Endodermal cell (in vitro differentiated cells): ENCODE measurements at regions not wholly inside any gene's neighbourhood (a gene's known extent, or its start where the extent isn't known, plus 50 kb on each side); places are given as distances from the start of the nearest gene placed in this dataset.

Source experiments
- DNase-seq: peaks from one replicate; pipeline ENCODE4 v3.0.0-alpha.2; 2017
- H3K27ac ChIP-seq: 2 replicates; pipeline ENCODE4 v1.5.1; 2013; ENCODE audit warnings: mild to moderate bottlenecking, low read depth, low read length, moderate library complexity
- H3K27me3 ChIP-seq: 2 replicates; pipeline ENCODE4 v1.6.1; 2013; ENCODE audit warnings: mild to moderate bottlenecking, low read length, moderate library complexity; ENCODE audit not compliant: insufficient read depth, control insufficient read depth, poor library complexity, severe bottlenecking
- H3K36me3 ChIP-seq: 2 replicates; pipeline ENCODE4 v1.7.0; 2013; ENCODE audit warnings: mild to moderate bottlenecking, low read length, moderate library complexity; ENCODE audit not compliant: control insufficient read depth, insufficient read depth
- H3K4me1 ChIP-seq: one replicate; pipeline ENCODE4 v1.7.0; 2013; ENCODE audit warnings: low read length; ENCODE audit not compliant: control insufficient read depth, insufficient read depth
- H3K4me3 ChIP-seq: 2 replicates; pipeline ENCODE4 v1.5.1; 2013; ENCODE audit warnings: mild to moderate bottlenecking, low read length, moderate library complexity
- H3K9ac ChIP-seq: 2 replicates; pipeline ENCODE4 v1.6.1; 2013; ENCODE audit warnings: mild to moderate bottlenecking, low read length, moderate library complexity; ENCODE audit not compliant: poor library complexity, severe bottlenecking; ENCODE audit errors: extremely low read depth
- H3K9me3 ChIP-seq: 2 replicates; pipeline ENCODE4 v1.6.1; 2013; ENCODE audit warnings: mild to moderate bottlenecking, low read length, moderate library complexity; ENCODE audit not compliant: control insufficient read depth
- H3K27ac Mint-ChIP-seq: 2 replicates; pipeline ENCODE4 v1.8.0; 2020; ENCODE audit warnings: mixed read lengths
- H3K27me3 Mint-ChIP-seq: 2 replicates; pipeline ENCODE4 v1.8.0; 2021; ENCODE audit warnings: mild to moderate bottlenecking, mixed read lengths; ENCODE audit not compliant: insufficient read depth
- H3K36me3 Mint-ChIP-seq: 2 replicates; pipeline ENCODE4 v1.8.0; 2020; ENCODE audit warnings: low read depth, mixed read lengths
- H3K4me1 Mint-ChIP-seq: 2 replicates; pipeline ENCODE4 v1.8.0; 2020; ENCODE audit warnings: mixed read lengths
- H3K4me3 Mint-ChIP-seq: 2 replicates; pipeline ENCODE4 v1.8.0; 2020; ENCODE audit warnings: mild to moderate bottlenecking, moderate library complexity, mixed read lengths
- H3K9me3 Mint-ChIP-seq: 2 replicates; pipeline ENCODE4 v1.8.0; 2020; ENCODE audit warnings: mild to moderate bottlenecking, mixed read lengths
- WGBS, 2 experiments: methylation state at CpG; one replicate each; pipeline versions ENCODE4 v1.1.5 to v1.1.7; 2013; ENCODE audit warnings: missing lambda C conversion rate in 2 of 2, mixed read lengths in 1 of 2; ENCODE audit not compliant: insufficient coverage in 1 of 2, insufficient read length in 1 of 2; 5-methylcytosine and 5-hydroxymethylcytosine counted together
- TF ChIP-seq, protein P1 (sequence below): fragments of 200-600 bp; sonication (generic); conservative IDR thresholded peaks from 2 replicates; pipeline ENCODE4 v1.5.0; 2021; ENCODE audit warnings: antibody characterized with exemption, mild to moderate bottlenecking

DNA sequence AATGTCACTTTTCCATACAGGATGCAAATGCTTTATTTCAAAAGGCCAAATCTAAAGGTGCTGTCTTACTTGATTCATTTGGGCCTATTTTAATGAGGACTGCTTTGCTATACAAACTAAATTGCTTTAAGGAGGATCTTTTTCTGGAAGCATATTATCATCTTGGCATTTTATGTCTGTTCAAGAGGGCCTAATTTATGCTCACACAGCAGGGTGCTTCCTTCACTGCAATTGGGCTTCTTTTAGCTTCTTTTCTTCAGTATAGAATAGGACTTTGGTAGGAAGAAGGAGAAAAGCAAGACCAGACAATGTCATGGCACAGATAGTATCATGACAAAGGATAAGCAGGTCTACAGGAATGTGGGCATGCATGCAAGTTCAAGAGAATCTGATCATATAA, 222.4 kb upstream of the ANKRD50 start:
- DNase-seq = no peak
- H3K4me3 ChIP-seq = no peak overlapping the region
- no peaks in the 10 kb centered on the region for H3K9me3 ChIP-seq
- Mint-ChIP-seq H3K4me3 (no peak overlapping the region), H3K36me3 (no peaks in the 10 kb centered on the region), H3K9me3 (no peaks in the 10 kb centered on the region), H3K4me1 (peaks cover 26% of the 10 kb centered on the region), H3K27me3 (no peaks in the 10 kb centered on the region), H3K27ac (no peak overlapping the region)
- no peaks in the 10 kb centered on the region for H3K36me3 ChIP-seq
- H3K4me1 ChIP-seq = peaks cover 15% of the 10 kb centered on the region
- H3K27me3 ChIP-seq = no peaks in the 10 kb centered on the region
- TF ChIP-seq, protein P1, sequence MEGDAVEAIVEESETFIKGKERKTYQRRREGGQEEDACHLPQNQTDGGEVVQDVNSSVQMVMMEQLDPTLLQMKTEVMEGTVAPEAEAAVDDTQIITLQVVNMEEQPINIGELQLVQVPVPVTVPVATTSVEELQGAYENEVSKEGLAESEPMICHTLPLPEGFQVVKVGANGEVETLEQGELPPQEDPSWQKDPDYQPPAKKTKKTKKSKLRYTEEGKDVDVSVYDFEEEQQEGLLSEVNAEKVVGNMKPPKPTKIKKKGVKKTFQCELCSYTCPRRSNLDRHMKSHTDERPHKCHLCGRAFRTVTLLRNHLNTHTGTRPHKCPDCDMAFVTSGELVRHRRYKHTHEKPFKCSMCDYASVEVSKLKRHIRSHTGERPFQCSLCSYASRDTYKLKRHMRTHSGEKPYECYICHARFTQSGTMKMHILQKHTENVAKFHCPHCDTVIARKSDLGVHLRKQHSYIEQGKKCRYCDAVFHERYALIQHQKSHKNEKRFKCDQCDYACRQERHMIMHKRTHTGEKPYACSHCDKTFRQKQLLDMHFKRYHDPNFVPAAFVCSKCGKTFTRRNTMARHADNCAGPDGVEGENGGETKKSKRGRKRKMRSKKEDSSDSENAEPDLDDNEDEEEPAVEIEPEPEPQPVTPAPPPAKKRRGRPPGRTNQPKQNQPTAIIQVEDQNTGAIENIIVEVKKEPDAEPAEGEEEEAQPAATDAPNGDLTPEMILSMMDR = no peak
- H3K27ac ChIP-seq = no peak overlapping the region
- no peak overlapping the region for H3K9ac ChIP-seq

DNA sequence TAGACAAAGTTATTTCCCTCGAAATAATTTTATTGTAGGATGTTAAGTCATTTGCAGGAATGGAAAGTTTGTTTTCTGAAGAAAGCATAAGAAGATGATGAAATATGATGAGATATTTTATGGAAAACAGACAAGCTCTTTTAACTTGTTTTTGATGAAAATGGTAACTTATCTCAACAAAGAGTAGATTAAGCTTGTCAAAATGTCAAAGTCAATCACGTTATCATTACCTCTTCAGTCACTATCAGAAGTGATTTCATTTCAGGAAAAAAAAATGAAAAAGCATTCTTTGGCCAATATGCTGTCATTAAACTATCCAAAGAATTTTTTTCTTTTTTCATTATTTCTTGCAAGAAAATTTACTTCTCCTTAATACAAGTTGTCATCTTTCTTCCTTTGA, 221.0 kb upstream of the ANKRD50 start:
- no peak for DNase-seq
- Mint-ChIP-seq H3K27me3 (no peaks in the 10 kb centered on the region), H3K9me3 (no peaks in the 10 kb centered on the region), H3K4me3 (no peak overlapping the region), H3K4me1 (peaks cover 26% of the 10 kb centered on the region), H3K36me3 (no peaks in the 10 kb centered on the region), H3K27ac (no peak overlapping the region)
- Histone ChIP-seq H3K9me3 (no peaks in the 10 kb centered on the region), H3K27ac (no peak overlapping the region), H3K36me3 (no peaks in the 10 kb centered on the region), H3K4me1 (peaks cover 15% of the 10 kb centered on the region), H3K9ac (no peak overlapping the region), H3K4me3 (peak overlapping the region; percentile 38), H3K27me3 (no peaks in the 10 kb centered on the region)
- TF ChIP-seq, protein P1 = no peak
- WGBS, 2 experiments = 84 to 94% methylated on average over 2 of the region's 2 CpGs

DNA sequence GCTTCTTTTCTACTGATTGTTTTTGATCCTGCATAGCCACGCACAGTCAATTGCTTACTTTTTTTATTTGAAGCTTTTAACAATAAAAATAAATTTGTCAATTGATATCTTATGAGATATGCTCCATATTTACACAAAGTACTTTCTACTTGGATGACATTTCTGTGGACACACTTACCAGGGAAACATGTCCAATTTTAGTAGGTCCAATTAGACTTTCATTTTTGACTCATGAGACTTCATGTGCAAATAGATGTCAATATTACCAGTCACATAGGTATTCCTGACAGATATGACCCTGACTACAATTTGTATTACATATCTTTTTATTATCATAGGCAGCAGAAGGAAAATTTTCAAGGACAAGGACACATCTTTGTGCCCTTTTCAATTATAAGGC, 219.9 kb upstream of the ANKRD50 start:
- H3K27ac Mint-ChIP-seq = no peak overlapping the region

More for the DNA sequence above, 219.9 kb upstream of the ANKRD50 start:
- no CpG with 5 or more reads among the region's 1 CpG for WGBS, 2 experiments
- Mint-ChIP-seq H3K9me3 (no peaks in the 10 kb centered on the region), H3K4me3 (no peak overlapping the region), H3K4me1 (peaks cover 18% of the 10 kb centered on the region), H3K27me3 (no peaks in the 10 kb centered on the region), H3K36me3 (no peaks in the 10 kb centered on the region)
- no peak overlapping the region for H3K4me3 ChIP-seq
- H3K27ac ChIP-seq = no peak overlapping the region
- peaks cover 15% of the 10 kb centered on the region for H3K4me1 ChIP-seq
- TF ChIP-seq, protein P1 = no peak
- no peak overlapping the region for H3K9ac ChIP-seq
- H3K36me3 ChIP-seq = no peaks in the 10 kb centered on the region
- DNase-seq = no peak
- no peaks in the 10 kb centered on the region for H3K9me3 ChIP-seq
- H3K27me3 ChIP-seq = no peaks in the 10 kb centered on the region
